GM23338 (cell line): ENCODE measurements at regions not wholly inside any gene's neighbourhood (a gene's known extent, or its start where the extent isn't known, plus 50 kb on each side); places are given as distances from the start of the nearest gene placed in this dataset.

Experiments used
- ATAC-seq: fragments of 200-7000 bp; cut with Tn5 transposase; 3 replicates; pipeline ENCODE4 v1.9.1; 2020
- DNase-seq: peaks from one replicate; pipeline ENCODE4 v3.0.0-alpha.2; 2015; ENCODE audit warnings: low spot score
- H2AFZ ChIP-seq: fragments of 200-600 bp; sonication (generic); 2 replicates; pipeline ENCODE4 v1.8.0; 2016; ENCODE audit warnings: antibody characterized with exemption, mild to moderate bottlenecking, moderate library complexity
- H3F3A ChIP-seq: fragments of 200-600 bp; sonication (generic); replicated peaks from 2 replicates; pipeline ENCODE4 v1.8.0; 2017; ENCODE audit warnings: antibody characterized with exemption, mixed run types, low read depth
- H3K27ac ChIP-seq: fragments of 200-600 bp; sonication (generic); 2 replicates; pipeline ENCODE4 v1.6.1; 2016; ENCODE audit warnings: low read depth
- H3K27me3 ChIP-seq: fragments of 200-600 bp; sonication (generic); 2 replicates; pipeline ENCODE4 v1.8.0; 2016; ENCODE audit warnings: mild to moderate bottlenecking, mixed run types, moderate library complexity; ENCODE audit not compliant: insufficient read depth
- H3K36me3 ChIP-seq: fragments of 200-600 bp; sonication (generic); 2 replicates; pipeline ENCODE4 v1.8.0; 2016; ENCODE audit warnings: mild to moderate bottlenecking; ENCODE audit not compliant: insufficient read depth
- H3K4me1 ChIP-seq: fragments of 200-600 bp; sonication (generic); 2 replicates; pipeline ENCODE4 v1.8.0; 2016; ENCODE audit warnings: mild to moderate bottlenecking, moderate library complexity; ENCODE audit not compliant: insufficient read depth
- H3K4me2 ChIP-seq: fragments of 200-600 bp; sonication (generic); 2 replicates; pipeline ENCODE4 v1.7.1; 2017; ENCODE audit warnings: mixed run types
- H3K4me3 ChIP-seq: fragments of 200-600 bp; sonication (generic); 2 replicates; pipeline ENCODE4 v1.6.1; 2016; ENCODE audit warnings: mixed run types
- H3K79me2 ChIP-seq: fragments of 200-600 bp; sonication (generic); replicated peaks from 2 replicates; pipeline ENCODE4 v1.8.0; 2017; ENCODE audit warnings: mild to moderate bottlenecking; ENCODE audit not compliant: insufficient read depth
- H3K9me2 ChIP-seq: fragments of 200-600 bp; sonication (generic); 2 replicates; pipeline ENCODE4 v1.8.0; 2017; ENCODE audit not compliant: insufficient read depth
- H4K20me1 ChIP-seq: fragments of 200-600 bp; sonication (generic); replicated peaks from 2 replicates; pipeline ENCODE4 v1.8.0; 2017; ENCODE audit warnings: mild to moderate bottlenecking; ENCODE audit not compliant: insufficient read depth
- H3K27ac Mint-ChIP-seq: 2 replicates; pipeline ENCODE4 v1.8.0; 2020; ENCODE audit warnings: inconsistent platforms, mild to moderate bottlenecking, moderate library complexity, mixed read lengths
- H3K27me3 Mint-ChIP-seq: 3 replicates; pipeline ENCODE4 v1.8.0; 2022; ENCODE audit warnings: low read depth, mild to moderate bottlenecking, moderate library complexity, mixed read lengths, inconsistent platforms; ENCODE audit not compliant: insufficient read depth, poor library complexity
- H3K36me3 Mint-ChIP-seq: 3 replicates; pipeline ENCODE4 v1.8.0; 2021; ENCODE audit warnings: low read depth, mild to moderate bottlenecking, inconsistent platforms, moderate library complexity, mixed read lengths
- H3K4me1 Mint-ChIP-seq: 3 replicates; pipeline ENCODE4 v1.8.0; 2020; ENCODE audit warnings: mild to moderate bottlenecking, inconsistent platforms, mixed read lengths
- H3K4me3 Mint-ChIP-seq: 3 replicates; pipeline ENCODE4 v1.8.0; 2021; ENCODE audit warnings: moderate library complexity, mild to moderate bottlenecking, inconsistent platforms, mixed read lengths
- H3K9me3 Mint-ChIP-seq: 3 replicates; pipeline ENCODE4 v1.8.0; 2020; ENCODE audit warnings: moderate library complexity, mild to moderate bottlenecking, inconsistent platforms, mixed read lengths
- CREB1 ChIP-seq: fragments of 250-450 bp; sonication (Bioruptor Pico); IDR thresholded peaks from 2 replicates; pipeline ENCODE4 v1.5.0; 2020; ENCODE audit warnings: low read depth, mild to moderate bottlenecking, moderate library complexity
- EZH2 ChIP-seq: fragments of 200-600 bp; sonication (generic); IDR thresholded peaks from one replicate; pipeline ENCODE4 v1.8.0; 2017; ENCODE audit warnings: antibody characterized with exemption, mild to moderate bottlenecking, low read depth; ENCODE audit not compliant: unreplicated experiment
- EZH2phosphoT487 ChIP-seq: fragments of 200-600 bp; sonication (generic); IDR thresholded peaks from one replicate; pipeline ENCODE4 v1.8.1; 2018; ENCODE audit warnings: antibody characterized with exemption; ENCODE audit not compliant: unreplicated experiment
- JUNB ChIP-seq: IDR thresholded peaks from one replicate; pipeline ENCODE4 v1.6.1; 2016; ENCODE audit warnings: antibody characterized with exemption; ENCODE audit not compliant: unreplicated experiment
- NANOG ChIP-seq: IDR thresholded peaks from 2 replicates; pipeline ENCODE4 v1.6.1; 2016; ENCODE audit warnings: antibody characterized with exemption, borderline replicate concordance
- POLR2AphosphoS5 ChIP-seq: IDR thresholded peaks from 2 replicates; pipeline ENCODE4 v1.6.1; 2016; ENCODE audit warnings: antibody characterized with exemption, low read depth
- STAT1 ChIP-seq: IDR thresholded peaks from one replicate; pipeline ENCODE4 v1.6.1; 2016; ENCODE audit warnings: antibody characterized with exemption; ENCODE audit not compliant: unreplicated experiment
- ZNF114 ChIP-seq: fragments of 250-450 bp; sonication (Bioruptor Pico); IDR thresholded peaks from 2 replicates; pipeline ENCODE4 v1.5.0; 2020; ENCODE audit warnings: mild to moderate bottlenecking, moderate library complexity
- ZNF331 ChIP-seq: fragments of 250-450 bp; sonication (Bioruptor Pico); IDR thresholded peaks from 2 replicates; pipeline ENCODE4 v1.5.0; 2020; ENCODE audit warnings: low read depth, mild to moderate bottlenecking, moderate library complexity
- ZNF462 ChIP-seq: fragments of 250-450 bp; sonication (Bioruptor Pico); IDR thresholded peaks from 2 replicates; pipeline ENCODE4 v1.5.0; 2020; ENCODE audit warnings: mild to moderate bottlenecking, moderate library complexity
- TF ChIP-seq, protein P1 (sequence below): IDR thresholded peaks from one replicate; pipeline ENCODE4 v1.6.1; 2018; ENCODE audit warnings: antibody characterized with exemption; ENCODE audit not compliant: unreplicated experiment
- TF ChIP-seq, protein P2 (sequence below), 2 experiments: fragments of 200-600 bp in 1 of 2; sonication (generic) in 1 of 2; conservative IDR thresholded peaks; 2 replicates each; pipeline versions ENCODE4 v1.5.1 to v1.6.1; 2016 to 2017; ENCODE audit warnings: antibody characterized with exemption in 2 of 2, low read depth in 2 of 2, mild to moderate bottlenecking in 2 of 2, moderate library complexity in 1 of 2
- TF ChIP-seq, protein P3 (sequence below): IDR thresholded peaks from 2 replicates; pipeline ENCODE4 v1.6.1; 2016; ENCODE audit warnings: antibody characterized with exemption

GRCh38 chrX:149114001-149114400 is 391.1 kb downstream of the IDS start:
- no peaks in the 10 kb centered on the region for H3K79me2 ChIP-seq
- no peaks in the 10 kb centered on the region for H3F3A ChIP-seq
- TF ChIP-seq ZNF331 (CRISPR knock-in tag) (no peak), JUNB (no peak), ZNF114 (CRISPR knock-in tag) (no peak), CREB1 (CRISPR knock-in tag) (no peak), EZH2 (no peak), POLR2AphosphoS5 (no peak), STAT1 (no peak), ZNF462 (CRISPR knock-in tag) (no peak), NANOG (no peak), EZH2phosphoT487 (no peak)
- TF ChIP-seq, protein P1, sequence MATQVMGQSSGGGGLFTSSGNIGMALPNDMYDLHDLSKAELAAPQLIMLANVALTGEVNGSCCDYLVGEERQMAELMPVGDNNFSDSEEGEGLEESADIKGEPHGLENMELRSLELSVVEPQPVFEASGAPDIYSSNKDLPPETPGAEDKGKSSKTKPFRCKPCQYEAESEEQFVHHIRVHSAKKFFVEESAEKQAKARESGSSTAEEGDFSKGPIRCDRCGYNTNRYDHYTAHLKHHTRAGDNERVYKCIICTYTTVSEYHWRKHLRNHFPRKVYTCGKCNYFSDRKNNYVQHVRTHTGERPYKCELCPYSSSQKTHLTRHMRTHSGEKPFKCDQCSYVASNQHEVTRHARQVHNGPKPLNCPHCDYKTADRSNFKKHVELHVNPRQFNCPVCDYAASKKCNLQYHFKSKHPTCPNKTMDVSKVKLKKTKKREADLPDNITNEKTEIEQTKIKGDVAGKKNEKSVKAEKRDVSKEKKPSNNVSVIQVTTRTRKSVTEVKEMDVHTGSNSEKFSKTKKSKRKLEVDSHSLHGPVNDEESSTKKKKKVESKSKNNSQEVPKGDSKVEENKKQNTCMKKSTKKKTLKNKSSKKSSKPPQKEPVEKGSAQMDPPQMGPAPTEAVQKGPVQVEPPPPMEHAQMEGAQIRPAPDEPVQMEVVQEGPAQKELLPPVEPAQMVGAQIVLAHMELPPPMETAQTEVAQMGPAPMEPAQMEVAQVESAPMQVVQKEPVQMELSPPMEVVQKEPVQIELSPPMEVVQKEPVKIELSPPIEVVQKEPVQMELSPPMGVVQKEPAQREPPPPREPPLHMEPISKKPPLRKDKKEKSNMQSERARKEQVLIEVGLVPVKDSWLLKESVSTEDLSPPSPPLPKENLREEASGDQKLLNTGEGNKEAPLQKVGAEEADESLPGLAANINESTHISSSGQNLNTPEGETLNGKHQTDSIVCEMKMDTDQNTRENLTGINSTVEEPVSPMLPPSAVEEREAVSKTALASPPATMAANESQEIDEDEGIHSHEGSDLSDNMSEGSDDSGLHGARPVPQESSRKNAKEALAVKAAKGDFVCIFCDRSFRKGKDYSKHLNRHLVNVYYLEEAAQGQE, result no peak
- TF ChIP-seq, protein P2, sequence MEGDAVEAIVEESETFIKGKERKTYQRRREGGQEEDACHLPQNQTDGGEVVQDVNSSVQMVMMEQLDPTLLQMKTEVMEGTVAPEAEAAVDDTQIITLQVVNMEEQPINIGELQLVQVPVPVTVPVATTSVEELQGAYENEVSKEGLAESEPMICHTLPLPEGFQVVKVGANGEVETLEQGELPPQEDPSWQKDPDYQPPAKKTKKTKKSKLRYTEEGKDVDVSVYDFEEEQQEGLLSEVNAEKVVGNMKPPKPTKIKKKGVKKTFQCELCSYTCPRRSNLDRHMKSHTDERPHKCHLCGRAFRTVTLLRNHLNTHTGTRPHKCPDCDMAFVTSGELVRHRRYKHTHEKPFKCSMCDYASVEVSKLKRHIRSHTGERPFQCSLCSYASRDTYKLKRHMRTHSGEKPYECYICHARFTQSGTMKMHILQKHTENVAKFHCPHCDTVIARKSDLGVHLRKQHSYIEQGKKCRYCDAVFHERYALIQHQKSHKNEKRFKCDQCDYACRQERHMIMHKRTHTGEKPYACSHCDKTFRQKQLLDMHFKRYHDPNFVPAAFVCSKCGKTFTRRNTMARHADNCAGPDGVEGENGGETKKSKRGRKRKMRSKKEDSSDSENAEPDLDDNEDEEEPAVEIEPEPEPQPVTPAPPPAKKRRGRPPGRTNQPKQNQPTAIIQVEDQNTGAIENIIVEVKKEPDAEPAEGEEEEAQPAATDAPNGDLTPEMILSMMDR (conservative IDR thresholded peaks at IDR 0.05; ENCODE audit: low read depth in 2 of 2), result no peak
- TF ChIP-seq, protein P3, sequence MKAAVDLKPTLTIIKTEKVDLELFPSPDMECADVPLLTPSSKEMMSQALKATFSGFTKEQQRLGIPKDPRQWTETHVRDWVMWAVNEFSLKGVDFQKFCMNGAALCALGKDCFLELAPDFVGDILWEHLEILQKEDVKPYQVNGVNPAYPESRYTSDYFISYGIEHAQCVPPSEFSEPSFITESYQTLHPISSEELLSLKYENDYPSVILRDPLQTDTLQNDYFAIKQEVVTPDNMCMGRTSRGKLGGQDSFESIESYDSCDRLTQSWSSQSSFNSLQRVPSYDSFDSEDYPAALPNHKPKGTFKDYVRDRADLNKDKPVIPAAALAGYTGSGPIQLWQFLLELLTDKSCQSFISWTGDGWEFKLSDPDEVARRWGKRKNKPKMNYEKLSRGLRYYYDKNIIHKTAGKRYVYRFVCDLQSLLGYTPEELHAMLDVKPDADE, result no peak
- H3K27me3 ChIP-seq, result no peaks in the 10 kb centered on the region
- ATAC-seq, result no peak
- Mint-ChIP-seq H3K27me3 (peaks cover 2% of the 10 kb centered on the region), H3K9me3 (peaks cover 16% of the 10 kb centered on the region), H3K36me3 (peaks cover 6% of the 10 kb centered on the region; the same call in 2 of the 3 replicates), H3K27ac (no peak overlapping the region), H3K4me1 (no peaks in the 10 kb centered on the region), H3K4me3 (no peak overlapping the region)
- no peaks in the 10 kb centered on the region for H4K20me1 ChIP-seq
- no peaks in the 10 kb centered on the region for H3K4me1 ChIP-seq
- no peak overlapping the region for H2AFZ ChIP-seq
- H3K36me3 ChIP-seq, result no peaks in the 10 kb centered on the region
- no peak for DNase-seq
- H3K27ac ChIP-seq, result no peak overlapping the region
- H3K4me2 ChIP-seq, result no peak overlapping the region
- no peak overlapping the region for H3K4me3 ChIP-seq
- no peaks in the 10 kb centered on the region for H3K9me2 ChIP-seq
